PC-3 (cell line): ENCODE measurements at regions not wholly inside any gene's neighbourhood (a gene's known extent, or its start where the extent isn't known, plus 50 kb on each side); places are given as distances from the start of the nearest gene placed in this dataset.

Experiments used
- EZH2 ChIP-seq: fragments of 300-600 bp; sonication (generic); IDR thresholded peaks from one replicate; pipeline ENCODE4 v1.6.1; 2017; ENCODE audit warnings: antibody characterized with exemption, mild to moderate bottlenecking, low read length; ENCODE audit not compliant: unreplicated experiment
- TF ChIP-seq, protein P1 (sequence below): fragments of 300-600 bp; sonication (generic); conservative IDR thresholded peaks from 2 replicates; pipeline ENCODE4 v1.5.1; 2017; ENCODE audit warnings: antibody characterized with exemption, low read depth, mild to moderate bottlenecking, low read length

- TF ChIP-seq EZH2 = no peak
- TF ChIP-seq, protein P1, sequence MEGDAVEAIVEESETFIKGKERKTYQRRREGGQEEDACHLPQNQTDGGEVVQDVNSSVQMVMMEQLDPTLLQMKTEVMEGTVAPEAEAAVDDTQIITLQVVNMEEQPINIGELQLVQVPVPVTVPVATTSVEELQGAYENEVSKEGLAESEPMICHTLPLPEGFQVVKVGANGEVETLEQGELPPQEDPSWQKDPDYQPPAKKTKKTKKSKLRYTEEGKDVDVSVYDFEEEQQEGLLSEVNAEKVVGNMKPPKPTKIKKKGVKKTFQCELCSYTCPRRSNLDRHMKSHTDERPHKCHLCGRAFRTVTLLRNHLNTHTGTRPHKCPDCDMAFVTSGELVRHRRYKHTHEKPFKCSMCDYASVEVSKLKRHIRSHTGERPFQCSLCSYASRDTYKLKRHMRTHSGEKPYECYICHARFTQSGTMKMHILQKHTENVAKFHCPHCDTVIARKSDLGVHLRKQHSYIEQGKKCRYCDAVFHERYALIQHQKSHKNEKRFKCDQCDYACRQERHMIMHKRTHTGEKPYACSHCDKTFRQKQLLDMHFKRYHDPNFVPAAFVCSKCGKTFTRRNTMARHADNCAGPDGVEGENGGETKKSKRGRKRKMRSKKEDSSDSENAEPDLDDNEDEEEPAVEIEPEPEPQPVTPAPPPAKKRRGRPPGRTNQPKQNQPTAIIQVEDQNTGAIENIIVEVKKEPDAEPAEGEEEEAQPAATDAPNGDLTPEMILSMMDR = no peak
These were observed 280.8 kb downstream of the CDH11 start for GRCh38 chr16:64841071-64841470.
